Mucosa of rectum (tissue), 2 donors: ENCODE measurements at regions not wholly inside any gene's neighbourhood (a gene's known extent, or its start where the extent isn't known, plus 50 kb on each side); places are given as distances from the start of the nearest gene placed in this dataset.

ENCODE experiments used
- H3K27ac ChIP-seq, 2 donors: one replicate each; pipeline ENCODE4 v1.7.0; 2013; ENCODE audit warnings: inconsistent platforms in 2 of 2, low read depth in 2 of 2, low read length in 2 of 2
- H3K27me3 ChIP-seq, 2 donors: one replicate each; pipeline ENCODE4 v1.7.0; 2013; ENCODE audit warnings: low read length in 2 of 2; ENCODE audit not compliant: control insufficient read depth in 2 of 2, insufficient read depth in 2 of 2
- H3K36me3 ChIP-seq, 2 donors: one replicate each; pipeline ENCODE4 v1.7.0; 2013; ENCODE audit warnings: low read length in 2 of 2; ENCODE audit not compliant: control insufficient read depth in 2 of 2, insufficient read depth in 2 of 2
- H3K4me1 ChIP-seq, 2 donors: one replicate each; pipeline ENCODE4 v1.7.0; 2013; ENCODE audit warnings: low read length in 2 of 2, mild to moderate bottlenecking in 1 of 2; ENCODE audit not compliant: control insufficient read depth in 2 of 2, insufficient read depth in 2 of 2
- H3K4me3 ChIP-seq, 2 donors: one replicate each; pipeline ENCODE4 v1.7.0; 2013; ENCODE audit warnings: low read length in 2 of 2
- H3K9ac ChIP-seq, 2 donors: one replicate each; pipeline ENCODE4 v1.7.0; 2013; ENCODE audit warnings: low read length in 2 of 2, low read depth in 1 of 2, mild to moderate bottlenecking in 1 of 2
- H3K9me3 ChIP-seq, 2 donors: one replicate each; pipeline ENCODE4 v1.7.0; 2013; ENCODE audit warnings: low read length in 2 of 2; ENCODE audit not compliant: control insufficient read depth in 2 of 2
- donor health status: healthy.
- donor health status: Normal muscosa, but diverticular disease.

DNA sequence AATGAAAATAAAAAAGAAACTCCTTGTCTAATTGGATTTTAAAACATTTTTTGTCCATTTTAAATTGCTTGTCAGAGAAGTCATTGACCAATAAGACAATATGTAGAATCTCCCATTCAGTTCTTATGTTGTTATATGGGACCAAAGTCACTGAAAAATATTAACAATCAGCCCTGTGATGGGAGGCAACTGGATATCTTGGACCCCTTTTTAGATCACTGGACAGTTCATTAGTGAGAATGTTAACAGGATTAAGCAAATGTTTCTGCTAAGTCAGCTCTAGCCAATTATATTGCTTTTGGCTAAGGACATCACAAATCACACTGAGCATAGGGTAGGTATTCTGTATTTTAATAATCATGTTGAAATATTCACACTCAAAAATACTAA is 609.1 kb upstream of the USP24 start:
- H3K4me1 ChIP-seq: peaks cover 0 to 3% of the 10 kb centered on the region in 2 donors
- H3K27ac ChIP-seq: no peak overlapping the region
- no peaks in the 10 kb centered on the region for H3K36me3 ChIP-seq
- H3K9me3 ChIP-seq: no peaks in the 10 kb centered on the region
- no peaks in the 10 kb centered on the region for H3K27me3 ChIP-seq
- no peak overlapping the region for H3K9ac ChIP-seq
- no peak overlapping the region for H3K4me3 ChIP-seq

DNA sequence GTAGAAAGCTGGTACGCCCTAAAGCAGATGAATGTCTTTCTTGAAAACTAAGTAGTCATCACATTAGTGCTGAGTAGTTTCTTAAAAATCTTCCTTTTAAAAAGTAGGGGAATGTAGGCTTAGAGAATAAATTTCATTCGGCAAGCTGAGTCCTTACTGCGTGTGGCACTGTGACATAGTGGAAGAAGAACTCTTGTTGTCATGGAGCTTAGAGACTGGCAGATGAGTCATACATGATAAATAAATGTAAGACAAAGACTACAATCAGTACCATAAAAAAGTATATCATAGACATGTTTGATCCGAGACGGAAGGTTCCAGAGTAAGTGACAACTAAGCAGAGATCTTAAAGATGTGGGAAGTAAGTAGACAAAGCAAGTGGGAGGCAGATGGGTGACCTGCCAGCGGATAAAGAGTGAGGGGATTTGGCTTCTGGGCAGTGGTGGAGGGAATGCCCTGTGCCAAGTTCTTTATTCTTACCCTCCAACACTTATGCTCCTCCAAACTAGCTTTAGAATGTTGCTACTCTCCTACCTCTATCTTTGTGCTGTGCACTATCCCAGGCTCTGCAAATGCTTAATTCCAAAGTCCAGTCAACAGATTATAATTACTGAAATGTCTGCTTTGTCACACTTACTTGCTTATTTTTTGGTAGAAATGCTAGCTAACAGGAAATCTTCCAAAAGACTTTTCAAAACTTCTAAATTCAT is 608.5 kb upstream of the USP24 start:
- no peak overlapping the region for H3K27ac ChIP-seq
- no peaks in the 10 kb centered on the region for H3K27me3 ChIP-seq
- H3K4me1 ChIP-seq: peaks cover 0 to 3% of the 10 kb centered on the region in 2 donors
- no peak overlapping the region for H3K9ac ChIP-seq
- no peak overlapping the region for H3K4me3 ChIP-seq
- H3K36me3 ChIP-seq: no peaks in the 10 kb centered on the region
- no peaks in the 10 kb centered on the region for H3K9me3 ChIP-seq

DNA sequence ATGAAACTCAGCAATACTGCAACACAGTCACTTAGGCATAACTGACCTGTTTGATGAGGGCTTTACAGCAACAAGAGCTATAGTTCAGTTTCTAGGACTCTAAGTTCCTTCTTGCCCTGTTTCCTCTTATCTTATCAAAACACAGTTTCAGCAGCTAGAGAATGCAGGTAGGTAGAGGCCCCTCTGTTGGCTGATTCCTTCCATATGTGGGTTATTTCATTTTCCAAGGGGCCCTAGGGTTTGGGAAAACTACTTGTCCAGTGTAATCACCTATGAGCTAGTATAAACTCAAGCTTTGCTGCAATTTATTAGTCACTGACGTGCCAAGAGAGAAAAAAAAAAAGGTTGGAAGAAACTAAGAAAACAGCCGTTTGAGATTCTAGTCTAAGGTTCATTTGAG is 607.7 kb upstream of the USP24 start:
- H3K4me3 ChIP-seq: no peak overlapping the region
- no peaks in the 10 kb centered on the region for H3K27me3 ChIP-seq
- H3K27ac ChIP-seq: no peak overlapping the region
- H3K36me3 ChIP-seq: no peaks in the 10 kb centered on the region
- H3K4me1 ChIP-seq: peaks cover 0 to 3% of the 10 kb centered on the region in 2 donors
- H3K9me3 ChIP-seq: no peaks in the 10 kb centered on the region
- no peak overlapping the region for H3K9ac ChIP-seq

DNA sequence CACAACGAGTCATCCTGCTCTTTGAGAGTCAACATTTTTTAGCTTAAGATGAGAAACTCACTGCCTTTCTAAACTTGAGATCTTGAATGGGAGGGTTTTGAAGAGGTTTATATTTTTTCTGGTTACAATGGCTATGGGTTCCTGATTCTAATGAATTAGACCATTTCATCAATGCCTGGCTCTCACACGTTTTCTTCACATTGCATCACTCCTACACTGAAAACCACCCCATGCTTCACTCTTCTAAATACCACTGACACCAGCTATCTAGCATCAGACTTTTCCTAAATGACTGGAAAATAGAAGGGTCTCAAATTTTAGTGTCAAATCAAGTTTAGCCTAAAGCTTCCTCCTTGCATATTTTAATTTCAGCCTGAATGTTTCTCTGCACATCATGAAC is 606.1 kb upstream of the USP24 start:
- Histone ChIP-seq H3K4me1 (peaks cover 0 to 3% of the 10 kb centered on the region in 2 donors), H3K4me3 (no peak overlapping the region), H3K27me3 (no peaks in the 10 kb centered on the region), H3K27ac (no peak overlapping the region), H3K36me3 (no peaks in the 10 kb centered on the region), H3K9ac (no peak overlapping the region), H3K9me3 (no peaks in the 10 kb centered on the region)

DNA sequence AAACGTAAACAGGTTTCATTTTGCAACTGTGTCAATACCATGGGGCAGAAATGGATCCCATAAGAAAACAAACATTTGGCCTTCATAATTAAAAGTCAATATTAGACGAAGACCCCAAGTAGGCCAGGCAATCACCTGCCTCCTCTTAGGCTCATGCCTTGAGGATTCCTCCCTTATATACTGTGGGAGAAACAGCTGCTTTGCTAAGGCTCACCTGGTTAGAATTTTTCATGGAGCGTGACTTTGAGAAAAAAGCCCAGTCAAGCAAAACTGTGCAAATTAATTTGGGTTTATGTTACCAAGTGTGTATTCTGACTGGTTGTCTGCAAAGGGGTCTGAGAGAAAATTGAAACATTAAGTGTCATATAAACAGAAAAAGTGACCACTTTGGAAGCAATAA is 605.3 kb upstream of the USP24 start:
- H3K4me3 ChIP-seq: no peak overlapping the region
- no peaks in the 10 kb centered on the region for H3K9me3 ChIP-seq
- no peak overlapping the region for H3K27ac ChIP-seq
- H3K4me1 ChIP-seq: peaks cover 0 to 3% of the 10 kb centered on the region in 2 donors
- no peak overlapping the region for H3K9ac ChIP-seq
- no peaks in the 10 kb centered on the region for H3K36me3 ChIP-seq
- no peaks in the 10 kb centered on the region for H3K27me3 ChIP-seq

DNA sequence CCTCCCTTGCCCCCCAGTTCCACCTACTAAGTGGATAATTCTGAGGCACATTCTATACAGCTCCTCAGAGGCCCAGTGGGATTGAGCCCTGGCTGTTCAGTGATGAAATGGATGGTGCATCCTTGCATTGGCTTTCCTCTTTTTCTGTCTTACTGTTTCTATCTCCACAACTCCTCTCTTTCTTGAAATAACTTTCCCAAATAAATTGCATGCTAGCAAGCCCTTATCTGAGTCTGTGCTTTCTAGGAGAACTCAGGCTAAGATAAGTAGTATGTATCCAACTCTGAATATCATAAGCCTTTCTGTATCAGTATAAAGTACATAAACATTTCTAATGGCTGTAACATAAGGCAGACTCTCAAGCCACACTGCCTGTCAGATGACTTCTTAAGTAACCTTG is 603.8 kb upstream of the USP24 start:
- no peak overlapping the region for H3K4me3 ChIP-seq
- H3K9ac ChIP-seq: no peak overlapping the region
- H3K9me3 ChIP-seq: no peaks in the 10 kb centered on the region
- H3K4me1 ChIP-seq: peaks cover 0 to 3% of the 10 kb centered on the region in 2 donors
- no peak overlapping the region for H3K27ac ChIP-seq
- H3K36me3 ChIP-seq: no peaks in the 10 kb centered on the region
- no peaks in the 10 kb centered on the region for H3K27me3 ChIP-seq

DNA sequence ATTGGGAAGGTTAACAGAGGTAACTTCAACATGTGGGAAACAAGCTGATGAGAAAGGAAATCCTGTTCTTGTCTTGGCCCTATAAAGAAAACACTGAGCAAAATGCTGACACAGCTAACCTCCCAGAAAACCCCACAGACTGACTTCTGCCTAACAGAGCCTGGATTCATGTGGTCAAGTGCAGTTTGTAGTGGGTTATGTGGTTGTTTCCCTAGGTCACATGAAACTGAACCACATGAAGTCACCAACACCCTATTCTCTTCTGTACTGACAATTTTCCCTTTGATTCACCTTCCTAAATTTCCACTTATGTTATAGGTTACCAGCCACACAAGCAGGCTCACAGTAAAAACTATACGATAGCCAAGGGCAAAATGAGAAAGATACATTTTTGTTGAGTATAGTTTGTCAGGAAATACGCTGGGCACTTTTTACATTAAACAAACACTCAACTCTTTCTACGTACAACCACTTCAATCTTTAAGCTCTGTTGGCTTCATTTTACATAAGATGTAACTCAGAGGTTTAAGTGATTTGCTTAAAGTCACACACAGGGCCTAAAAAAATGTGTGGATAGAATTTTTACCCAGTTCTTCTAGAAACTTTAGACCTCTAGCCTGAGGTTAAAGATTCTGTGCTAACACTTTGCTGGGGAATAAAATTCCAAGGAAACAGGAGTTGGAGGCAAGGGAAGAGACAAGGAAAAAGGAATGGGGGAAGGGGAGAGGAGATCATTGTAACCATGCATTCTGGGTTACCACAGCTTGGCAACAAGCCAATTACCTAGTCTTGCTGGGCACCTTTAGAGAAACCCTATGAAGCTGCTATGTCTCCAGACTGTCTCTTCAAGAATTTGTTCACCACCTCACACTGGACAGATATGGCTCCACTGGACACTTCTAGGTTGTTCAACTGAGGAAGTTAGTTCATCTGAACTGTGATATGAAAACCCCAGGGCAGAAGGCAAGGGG is 601.6 kb upstream of the USP24 start:
- no peak overlapping the region for H3K9ac ChIP-seq
- H3K4me1 ChIP-seq: no peaks in the 10 kb centered on the region
- H3K9me3 ChIP-seq: no peaks in the 10 kb centered on the region
- no peaks in the 10 kb centered on the region for H3K36me3 ChIP-seq
- H3K27me3 ChIP-seq: no peaks in the 10 kb centered on the region
- H3K27ac ChIP-seq: no peak overlapping the region
- no peak overlapping the region for H3K4me3 ChIP-seq

DNA sequence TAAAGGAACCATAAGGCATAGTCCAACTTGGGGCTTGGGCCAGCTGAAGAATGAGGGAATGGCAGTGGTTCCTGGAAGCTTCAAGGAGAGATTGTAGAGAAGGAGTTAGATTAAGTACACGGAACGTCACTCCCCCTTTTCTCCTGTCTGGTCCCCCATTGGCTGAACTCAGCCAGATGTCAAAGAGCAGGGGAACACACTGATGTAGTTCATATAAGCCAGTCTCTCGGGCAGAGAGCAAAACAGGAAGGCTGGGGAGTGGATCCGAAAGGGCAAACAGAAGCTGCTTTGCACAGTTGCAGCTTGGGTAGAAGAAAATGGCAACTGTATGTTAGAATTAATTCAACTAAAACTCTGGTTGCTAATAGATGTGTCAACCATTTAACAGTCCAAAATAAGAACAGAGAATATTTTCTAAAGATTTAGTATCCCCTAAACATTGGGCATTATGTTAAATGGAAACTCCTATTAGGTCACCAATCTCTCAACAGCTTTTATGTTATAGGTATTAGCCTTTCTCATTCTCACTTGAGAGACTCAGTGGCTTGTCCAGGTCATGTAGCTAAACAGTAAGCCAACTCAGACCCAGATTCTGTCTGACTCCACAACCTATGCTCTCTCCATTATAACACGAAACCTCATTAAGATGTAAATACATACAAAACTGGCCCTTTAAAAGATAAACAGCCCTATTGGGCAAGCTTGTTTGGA is 600.7 kb upstream of the USP24 start:
- no peaks in the 10 kb centered on the region for H3K9me3 ChIP-seq
- no peaks in the 10 kb centered on the region for H3K36me3 ChIP-seq
- no peaks in the 10 kb centered on the region for H3K4me1 ChIP-seq
- no peak overlapping the region for H3K27ac ChIP-seq
- H3K4me3 ChIP-seq: no peak overlapping the region
- no peak overlapping the region for H3K9ac ChIP-seq
- H3K27me3 ChIP-seq: no peaks in the 10 kb centered on the region

DNA sequence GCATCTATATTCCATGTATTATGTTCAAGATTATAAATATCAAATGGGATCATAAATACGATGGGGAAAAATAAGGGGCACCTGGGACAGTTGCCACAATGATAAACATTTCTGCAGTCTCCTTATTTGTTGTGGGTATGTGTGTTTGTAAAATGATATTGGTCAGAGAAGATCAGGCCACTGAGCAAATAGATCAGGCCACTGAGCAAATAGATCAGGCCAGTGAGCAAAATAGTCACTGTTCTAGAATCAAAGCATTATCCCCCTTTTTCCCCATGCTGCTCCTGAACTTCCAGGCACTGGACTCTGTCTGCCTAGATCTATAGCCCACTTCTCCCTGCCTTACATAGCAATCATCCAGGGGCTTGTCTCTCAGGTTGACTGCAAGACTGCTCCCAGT is 599.8 kb upstream of the USP24 start:
- Histone ChIP-seq H3K27ac (no peak overlapping the region), H3K4me3 (no peak overlapping the region), H3K36me3 (no peaks in the 10 kb centered on the region), H3K9me3 (no peaks in the 10 kb centered on the region), H3K9ac (no peak overlapping the region), H3K27me3 (no peaks in the 10 kb centered on the region), H3K4me1 (no peaks in the 10 kb centered on the region)

DNA sequence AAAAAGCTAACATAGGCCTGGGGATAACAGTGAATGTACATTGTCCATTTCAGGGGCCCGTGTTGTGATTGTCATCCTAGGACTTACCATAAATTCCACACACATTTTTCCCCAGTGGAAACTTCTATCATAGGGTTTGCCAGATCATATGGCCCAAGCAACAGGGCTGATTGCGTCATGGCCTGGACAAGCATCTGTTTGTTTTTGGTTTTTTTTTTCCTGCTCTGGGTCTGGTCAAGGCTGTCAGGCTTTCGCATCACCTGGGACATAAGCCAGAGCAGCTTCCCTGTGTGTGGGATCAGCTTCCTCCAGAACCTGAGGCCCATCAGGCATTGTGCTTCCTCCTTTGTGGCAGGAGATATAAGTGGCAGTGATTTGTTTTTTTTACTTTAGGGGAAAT is 598.5 kb upstream of the USP24 start:
- H3K27me3 ChIP-seq: no peaks in the 10 kb centered on the region
- H3K9ac ChIP-seq: no peak overlapping the region
- H3K4me3 ChIP-seq: no peak overlapping the region
- H3K27ac ChIP-seq: no peak overlapping the region
- no peaks in the 10 kb centered on the region for H3K9me3 ChIP-seq
- no peaks in the 10 kb centered on the region for H3K36me3 ChIP-seq
- no peaks in the 10 kb centered on the region for H3K4me1 ChIP-seq
